ENCODE measurements at regions not wholly inside any gene's neighbourhood (a gene's known extent, or its start where the extent isn't known, plus 50 kb on each side); places are given as distances from the start of the nearest gene placed in this dataset.

GRCh38 chr5:2981652-2982051 lies 230.2 kb upstream of the IRX2 start:
- no peak for TF ChIP-seq POLR2A (IDR thresholded peaks at IDR 0.05)
- TF ChIP-seq CTCF (IDR thresholded peaks at IDR 0.05), result no peak

All from body of pancreas (tissue), 4 donors.